ENCODE measurements at regions not wholly inside any gene's neighbourhood (a gene's known extent, or its start where the extent isn't known, plus 50 kb on each side); places are given as distances from the start of the nearest gene placed in this dataset.

DNA sequence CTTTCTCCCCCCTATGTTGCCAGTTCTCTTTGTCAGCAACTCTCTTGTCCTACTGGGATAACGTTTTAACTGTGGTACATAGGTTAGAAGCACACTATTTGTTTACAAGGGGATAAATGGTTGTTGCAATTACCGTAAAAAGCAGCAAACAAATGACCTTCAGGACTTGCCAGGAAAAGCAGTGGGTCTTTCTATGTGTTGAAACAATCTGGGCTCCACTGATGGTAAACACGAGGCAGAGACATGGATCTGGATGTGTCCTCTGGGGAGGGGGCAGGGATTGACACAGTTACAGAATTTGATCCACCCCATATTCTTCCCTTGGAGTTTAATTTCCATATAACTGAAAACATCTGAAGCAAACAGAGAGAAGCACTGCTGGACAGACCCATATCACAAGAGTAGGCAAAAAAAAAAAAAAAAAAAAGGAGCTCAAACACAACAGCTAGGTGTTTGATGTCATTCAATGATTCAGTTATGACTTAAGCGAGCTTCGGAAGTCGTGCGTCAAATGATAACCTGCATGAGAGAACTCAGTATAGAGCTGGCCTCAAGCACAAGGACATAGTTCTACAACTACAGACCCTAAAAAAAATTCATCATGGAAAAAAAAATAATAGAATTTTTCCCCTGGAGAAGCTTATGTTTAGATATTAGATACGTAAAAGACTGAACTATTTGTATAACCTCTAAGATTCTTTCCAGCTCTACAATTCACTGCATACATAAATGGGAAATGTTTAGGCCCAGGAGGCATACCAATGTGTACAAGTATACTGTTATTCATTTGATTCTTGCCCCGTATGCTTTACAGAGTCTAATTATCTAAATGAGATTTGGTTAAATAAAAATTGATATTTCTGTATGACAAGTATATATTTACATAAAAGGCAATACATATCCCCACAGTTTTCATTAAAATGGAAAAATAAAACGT, 127.7 kb downstream of the ALDH8A1 start:
- no peak overlapping the region for H2AFZ ChIP-seq (ENCODE audit: insufficient read depth, low read length, poor library complexity)
- no peak overlapping the region for H2BK5ac ChIP-seq (ENCODE audit: low read depth, low read length, poor library complexity)
- no peak overlapping the region for H2BK12ac ChIP-seq (ENCODE audit: low read length)
- no peak overlapping the region for H3K9ac ChIP-seq (ENCODE audit: low read length)
- H3K36me3 ChIP-seq (ENCODE audit: control insufficient read depth in 1 of 2, insufficient read depth in 2 of 2, low read length in 2 of 2) = no peaks in the 10 kb centered on the region
- no CpG with 5 or more reads among the region's 10 CpGs for WGBS (ENCODE audit: extremely low coverage, insufficient coverage, insufficient read length)
- no peak overlapping the region for H4K91ac ChIP-seq (ENCODE audit: low read depth, low read length)
- no peak overlapping the region for H2AK5ac ChIP-seq (ENCODE audit: low read length)
- H3K27me3 ChIP-seq (ENCODE audit: insufficient read depth, low read length) = no peaks in the 10 kb centered on the region
- no peak overlapping the region for H3K4me2 ChIP-seq (ENCODE audit: low read length)
- H3K14ac ChIP-seq (ENCODE audit: low read length) = no peak overlapping the region
- H4K8ac ChIP-seq (ENCODE audit: low read depth, low read length) = no peak overlapping the region
- H4K12ac ChIP-seq (ENCODE audit: low read depth, low read length) = no peak overlapping the region
- no peak overlapping the region for H3K4me3 ChIP-seq (ENCODE audit: low read depth, low read length)
- no peak overlapping the region for H3K27ac ChIP-seq (ENCODE audit: low read depth, low read length)
- DNase-seq = no peak
- no peak overlapping the region for H3K4ac ChIP-seq (ENCODE audit: low read depth, low read length)
- H3K18ac ChIP-seq (ENCODE audit: low read length) = no peak overlapping the region
- no peaks in the 10 kb centered on the region for H3K79me1 ChIP-seq (ENCODE audit: low read length)
- H2BK120ac ChIP-seq (ENCODE audit: insufficient read depth, low read length, poor library complexity) = no peak overlapping the region
- H3K79me2 ChIP-seq (ENCODE audit: control insufficient read depth, insufficient read depth, low read length, poor library complexity) = no peaks in the 10 kb centered on the region
- H3K9me3 ChIP-seq (ENCODE audit: insufficient read depth, low read depth, low read length) = peaks cover 2% of the 10 kb centered on the region
- H3K4me1 ChIP-seq (ENCODE audit: control insufficient read depth in 1 of 2, insufficient read depth in 2 of 2, low read length in 2 of 2) = no peaks in the 10 kb centered on the region
- no peak overlapping the region for H3K23ac ChIP-seq (ENCODE audit: low read length)

DNA sequence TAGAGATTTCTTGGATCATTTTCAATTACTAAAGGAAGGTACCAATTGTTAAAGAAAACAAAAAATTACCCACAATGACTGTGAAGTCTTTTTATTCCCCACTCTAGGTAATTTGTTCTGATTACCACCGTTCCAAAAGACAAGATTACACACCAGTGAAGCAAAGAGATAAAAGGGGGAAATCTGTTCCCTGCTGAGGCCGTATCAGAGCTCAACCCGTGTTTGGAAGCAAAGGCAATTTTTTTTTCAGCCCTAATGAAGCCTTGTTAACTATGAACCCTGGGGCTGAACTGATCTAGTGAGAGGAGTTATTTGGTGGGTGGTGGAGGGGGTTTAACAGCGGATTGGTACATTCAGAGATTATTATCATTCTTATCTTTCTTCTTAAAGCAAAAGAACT, 128.5 kb downstream of the ALDH8A1 start:
- no peak overlapping the region for H4K8ac ChIP-seq (ENCODE audit: low read depth, low read length)
- no peak overlapping the region for H3K4ac ChIP-seq (ENCODE audit: low read depth, low read length)
- no peak overlapping the region for H2AK5ac ChIP-seq (ENCODE audit: low read length)
- WGBS (ENCODE audit: extremely low coverage, insufficient coverage, insufficient read length) = no CpG with 5 or more reads among the region's 4 CpGs
- H3K18ac ChIP-seq (ENCODE audit: low read length) = no peak overlapping the region
- H4K91ac ChIP-seq (ENCODE audit: low read depth, low read length) = no peak overlapping the region
- no peak overlapping the region for H2AFZ ChIP-seq (ENCODE audit: insufficient read depth, low read length, poor library complexity)
- no peaks in the 10 kb centered on the region for H3K79me2 ChIP-seq (ENCODE audit: control insufficient read depth, insufficient read depth, low read length, poor library complexity)
- H3K23ac ChIP-seq (ENCODE audit: low read length) = no peak overlapping the region
- H3K4me3 ChIP-seq (ENCODE audit: low read depth, low read length) = no peak overlapping the region
- no peaks in the 10 kb centered on the region for H3K4me1 ChIP-seq (ENCODE audit: control insufficient read depth in 1 of 2, insufficient read depth in 2 of 2, low read length in 2 of 2)
- H3K36me3 ChIP-seq (ENCODE audit: control insufficient read depth in 1 of 2, insufficient read depth in 2 of 2, low read length in 2 of 2) = no peaks in the 10 kb centered on the region
- DNase-seq = no peak
- no peak overlapping the region for H2BK5ac ChIP-seq (ENCODE audit: low read depth, low read length, poor library complexity)
- H3K9me3 ChIP-seq (ENCODE audit: insufficient read depth, low read depth, low read length) = peaks cover 2% of the 10 kb centered on the region
- no peak overlapping the region for H2BK120ac ChIP-seq (ENCODE audit: insufficient read depth, low read length, poor library complexity)
- no peak overlapping the region for H3K27ac ChIP-seq (ENCODE audit: low read depth, low read length)
- no peak overlapping the region for H2BK12ac ChIP-seq (ENCODE audit: low read length)
- H3K27me3 ChIP-seq (ENCODE audit: insufficient read depth, low read length) = no peaks in the 10 kb centered on the region
- H3K9ac ChIP-seq (ENCODE audit: low read length) = no peak overlapping the region
- no peaks in the 10 kb centered on the region for H3K79me1 ChIP-seq (ENCODE audit: low read length)
- no peak overlapping the region for H3K4me2 ChIP-seq (ENCODE audit: low read length)
- no peak overlapping the region for H3K14ac ChIP-seq (ENCODE audit: low read length)
- H4K12ac ChIP-seq (ENCODE audit: low read depth, low read length) = no peak overlapping the region

DNA sequence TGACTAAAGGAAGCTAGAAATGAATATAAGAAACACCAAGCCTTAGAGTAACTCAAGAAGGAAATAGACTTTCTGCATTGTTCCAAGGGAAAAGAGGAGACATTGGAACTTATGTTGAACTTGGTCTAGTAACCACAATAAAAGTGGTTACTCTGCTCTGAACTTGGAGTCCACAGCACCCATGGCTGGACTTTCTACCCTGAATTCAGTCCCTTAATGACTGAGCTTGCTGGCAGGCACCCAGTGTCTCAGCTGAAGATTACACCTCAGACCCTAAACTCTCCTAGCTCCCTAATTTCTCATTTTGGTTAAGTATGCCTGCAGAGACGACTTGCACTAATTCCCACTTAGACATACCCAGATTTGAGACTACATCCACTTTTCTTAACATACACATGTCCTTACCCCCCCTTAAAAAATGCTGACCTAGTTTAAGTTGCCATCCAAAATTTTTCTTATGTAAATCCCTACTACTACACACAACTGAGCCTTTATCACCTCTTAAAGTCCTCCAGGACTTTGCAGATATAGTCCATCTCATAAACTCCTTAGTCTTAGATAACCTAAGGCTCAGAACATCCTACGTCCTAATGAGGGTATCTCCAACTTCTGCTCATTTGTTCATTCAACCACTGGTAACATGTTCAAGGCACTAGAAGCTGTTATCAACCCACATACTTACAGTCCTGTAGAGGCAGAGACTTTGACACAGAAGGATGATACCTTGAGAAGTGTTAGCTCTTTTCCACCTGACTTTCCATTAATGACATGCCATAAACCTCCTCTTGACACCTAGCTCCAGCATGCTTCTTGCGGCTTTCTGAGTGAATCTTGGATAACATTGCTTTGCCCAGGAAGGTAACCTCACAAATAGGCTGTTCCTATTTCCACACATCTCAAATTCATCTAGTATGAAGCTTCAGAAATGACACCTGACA, 129.8 kb downstream of the ALDH8A1 start:
- H3K23ac ChIP-seq (ENCODE audit: low read length) = no peak overlapping the region
- H2BK120ac ChIP-seq (ENCODE audit: insufficient read depth, low read length, poor library complexity) = no peak overlapping the region
- no peak overlapping the region for H3K14ac ChIP-seq (ENCODE audit: low read length)
- H4K8ac ChIP-seq (ENCODE audit: low read depth, low read length) = no peak overlapping the region
- H2BK12ac ChIP-seq (ENCODE audit: low read length) = no peak overlapping the region
- peaks cover 2% of the 10 kb centered on the region for H3K9me3 ChIP-seq (ENCODE audit: insufficient read depth, low read depth, low read length)
- H3K4me3 ChIP-seq (ENCODE audit: low read depth, low read length) = no peak overlapping the region
- H3K79me1 ChIP-seq (ENCODE audit: low read length) = no peaks in the 10 kb centered on the region
- H3K4me2 ChIP-seq (ENCODE audit: low read length) = no peak overlapping the region
- no peaks in the 10 kb centered on the region for H3K4me1 ChIP-seq (ENCODE audit: control insufficient read depth in 1 of 2, insufficient read depth in 2 of 2, low read length in 2 of 2)
- H3K9ac ChIP-seq (ENCODE audit: low read length) = no peak overlapping the region
- no peak overlapping the region for H4K12ac ChIP-seq (ENCODE audit: low read depth, low read length)
- H2BK5ac ChIP-seq (ENCODE audit: low read depth, low read length, poor library complexity) = no peak overlapping the region
- no peak for DNase-seq
- no peaks in the 10 kb centered on the region for H3K36me3 ChIP-seq (ENCODE audit: control insufficient read depth in 1 of 2, insufficient read depth in 2 of 2, low read length in 2 of 2)
- H3K79me2 ChIP-seq (ENCODE audit: control insufficient read depth, insufficient read depth, low read length, poor library complexity) = no peaks in the 10 kb centered on the region
- H3K18ac ChIP-seq (ENCODE audit: low read length) = no peak overlapping the region
- H4K91ac ChIP-seq (ENCODE audit: low read depth, low read length) = no peak overlapping the region
- no CpG with 5 or more reads among the region's 3 CpGs for WGBS (ENCODE audit: extremely low coverage, insufficient coverage, insufficient read length)
- H2AFZ ChIP-seq (ENCODE audit: insufficient read depth, low read length, poor library complexity) = no peak overlapping the region
- H2AK5ac ChIP-seq (ENCODE audit: low read length) = no peak overlapping the region
- H3K27ac ChIP-seq (ENCODE audit: low read depth, low read length) = no peak overlapping the region
- no peak overlapping the region for H3K4ac ChIP-seq (ENCODE audit: low read depth, low read length)
- H3K27me3 ChIP-seq (ENCODE audit: insufficient read depth, low read length) = no peaks in the 10 kb centered on the region

DNA sequence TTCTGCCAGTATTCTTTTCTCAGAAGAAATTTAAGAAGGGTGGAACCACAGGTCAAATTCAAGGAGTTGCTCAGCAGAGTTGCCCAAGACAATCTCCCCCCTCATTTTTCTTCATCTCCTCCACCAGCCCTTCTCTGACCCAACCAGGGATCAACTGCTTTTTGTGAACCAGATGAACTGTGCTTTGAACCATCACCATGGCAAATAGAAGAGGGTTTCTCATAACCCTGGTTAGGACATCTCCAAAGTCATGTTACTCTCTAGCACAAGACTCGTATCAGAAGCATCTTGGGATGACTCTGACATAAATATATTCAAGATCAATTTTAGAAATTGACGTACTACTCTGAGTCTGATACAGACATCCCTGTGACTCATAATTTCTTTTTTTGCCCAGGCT, 130.7 kb downstream of the ALDH8A1 start:
- no CpG with 5 or more reads among the region's 2 CpGs for WGBS (ENCODE audit: extremely low coverage, insufficient coverage, insufficient read length)
- no peak overlapping the region for H2BK120ac ChIP-seq (ENCODE audit: insufficient read depth, low read length, poor library complexity)
- no peak overlapping the region for H3K4ac ChIP-seq (ENCODE audit: low read depth, low read length)
- H3K36me3 ChIP-seq (ENCODE audit: control insufficient read depth in 1 of 2, insufficient read depth in 2 of 2, low read length in 2 of 2) = no peaks in the 10 kb centered on the region
- H3K18ac ChIP-seq (ENCODE audit: low read length) = no peak overlapping the region
- H4K12ac ChIP-seq (ENCODE audit: low read depth, low read length) = no peak overlapping the region
- no peak overlapping the region for H3K23ac ChIP-seq (ENCODE audit: low read length)
- H3K14ac ChIP-seq (ENCODE audit: low read length) = no peak overlapping the region
- no peak overlapping the region for H3K4me2 ChIP-seq (ENCODE audit: low read length)
- H3K9ac ChIP-seq (ENCODE audit: low read length) = no peak overlapping the region
- no peaks in the 10 kb centered on the region for H3K79me1 ChIP-seq (ENCODE audit: low read length)
- H2AK5ac ChIP-seq (ENCODE audit: low read length) = no peak overlapping the region
- H2BK12ac ChIP-seq (ENCODE audit: low read length) = no peak overlapping the region
- no peaks in the 10 kb centered on the region for H3K27me3 ChIP-seq (ENCODE audit: insufficient read depth, low read length)
- H4K91ac ChIP-seq (ENCODE audit: low read depth, low read length) = no peak overlapping the region
- no peaks in the 10 kb centered on the region for H3K79me2 ChIP-seq (ENCODE audit: control insufficient read depth, insufficient read depth, low read length, poor library complexity)
- H3K9me3 ChIP-seq (ENCODE audit: insufficient read depth, low read depth, low read length) = no peaks in the 10 kb centered on the region
- H2AFZ ChIP-seq (ENCODE audit: insufficient read depth, low read length, poor library complexity) = no peak overlapping the region
- H3K4me3 ChIP-seq (ENCODE audit: low read depth, low read length) = no peak overlapping the region
- H2BK5ac ChIP-seq (ENCODE audit: low read depth, low read length, poor library complexity) = no peak overlapping the region
- H4K8ac ChIP-seq (ENCODE audit: low read depth, low read length) = no peak overlapping the region
- H3K27ac ChIP-seq (ENCODE audit: low read depth, low read length) = no peak overlapping the region
- DNase-seq = no peak
- no peaks in the 10 kb centered on the region for H3K4me1 ChIP-seq (ENCODE audit: control insufficient read depth in 1 of 2, insufficient read depth in 2 of 2, low read length in 2 of 2)
